Muscle of leg (tissue), 3 donors: ENCODE measurements at regions not wholly inside any gene's neighbourhood (a gene's known extent, or its start where the extent isn't known, plus 50 kb on each side); places are given as distances from the start of the nearest gene placed in this dataset.

Source experiments
- DNase-seq: peaks from one replicate; pipeline ENCODE4 v3.0.0; 2013
- H3K27ac ChIP-seq: one replicate; pipeline ENCODE4 v1.5.1; 2013; ENCODE audit warnings: mild to moderate bottlenecking, low read length, control low read depth
- H3K27me3 ChIP-seq: one replicate; pipeline ENCODE4 v1.6.1; 2013; ENCODE audit warnings: low read length; ENCODE audit not compliant: control insufficient read depth, insufficient read depth
- H3K36me3 ChIP-seq: one replicate; pipeline ENCODE4 v1.6.1; 2013; ENCODE audit warnings: low read length; ENCODE audit not compliant: control insufficient read depth, insufficient read depth
- H3K4me1 ChIP-seq: one replicate; pipeline ENCODE4 v1.6.1; 2013; ENCODE audit warnings: low read length; ENCODE audit not compliant: control insufficient read depth, insufficient read depth
- H3K4me3 ChIP-seq: one replicate; pipeline ENCODE4 v1.5.1; 2013; ENCODE audit warnings: low read length, control low read depth
- H3K9me3 ChIP-seq: replicated peaks from 2 replicates; pipeline ENCODE4 v1.6.1; 2013; ENCODE audit warnings: low read depth, low read length; ENCODE audit not compliant: control insufficient read depth
- WGBS: methylation state at CpG from one replicate; pipeline ENCODE4 v1.1.5; 2013; ENCODE audit warnings: missing lambda C conversion rate; ENCODE audit not compliant: insufficient coverage; 5-methylcytosine and 5-hydroxymethylcytosine counted together

DNA sequence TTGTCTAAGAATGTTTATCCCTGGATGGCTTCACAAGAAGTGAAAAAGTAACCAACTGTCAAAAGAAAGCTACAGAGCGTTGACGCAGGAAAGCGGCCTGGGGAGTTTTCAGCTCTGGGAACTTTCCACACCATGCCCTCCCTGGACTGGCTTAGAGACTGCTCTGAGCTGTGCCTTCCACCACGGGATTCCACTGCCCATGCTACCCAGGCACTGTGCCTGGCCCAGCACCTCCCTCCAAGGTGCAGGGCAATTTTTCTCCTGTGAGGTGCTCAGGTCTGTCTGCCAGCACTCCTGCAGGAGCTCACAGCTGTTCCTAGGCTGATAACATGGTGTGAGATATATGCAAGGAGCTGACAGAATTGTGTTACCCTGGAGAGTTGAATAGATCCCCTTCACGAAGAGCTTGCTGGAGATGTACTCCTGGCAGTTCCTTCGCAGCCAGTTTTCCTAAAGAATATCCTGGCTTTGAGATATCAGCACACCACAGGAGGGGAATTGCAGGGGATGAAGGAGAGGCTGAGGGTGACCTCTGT lies 258.3 kb upstream of the B3GAT1 start:
- Histone ChIP-seq H3K4me3 (no peak overlapping the region), H3K4me1 (no peaks in the 10 kb centered on the region), H3K9me3 (no peaks in the 10 kb centered on the region), H3K27me3 (peaks cover 44% of the 10 kb centered on the region), H3K36me3 (no peaks in the 10 kb centered on the region), H3K27ac (no peak overlapping the region)
- 81% methylated on average over 4 of the region's 6 CpGs for WGBS
- no peak for DNase-seq

DNA sequence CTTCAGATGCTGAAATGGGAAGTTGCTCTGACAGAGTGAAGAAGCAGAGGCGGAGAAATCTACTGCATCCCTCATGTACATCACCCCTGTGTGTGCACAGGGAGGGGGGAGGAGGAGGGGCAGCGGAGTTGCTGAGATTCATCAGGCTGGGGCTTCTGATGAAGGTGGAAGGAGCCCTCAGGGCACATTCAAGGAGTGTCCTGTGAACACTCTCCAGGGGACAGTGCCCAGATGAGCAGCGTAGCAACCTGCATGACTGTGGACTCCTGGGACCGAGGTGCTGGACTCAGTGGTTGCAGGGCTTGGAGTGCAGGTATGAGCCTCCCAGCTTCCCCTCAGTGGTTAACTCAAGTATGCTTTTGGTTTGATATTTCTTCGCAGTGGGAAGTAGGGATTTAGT lies 257.8 kb upstream of the B3GAT1 start:
- Histone ChIP-seq H3K4me1 (peaks cover 3% of the 10 kb centered on the region), H3K4me3 (no peak overlapping the region), H3K27me3 (peaks cover 44% of the 10 kb centered on the region), H3K9me3 (no peaks in the 10 kb centered on the region), H3K36me3 (no peaks in the 10 kb centered on the region), H3K27ac (no peak overlapping the region)
- WGBS, result 66% methylated on average over 3 of the region's 5 CpGs
- DNase-seq, result no peak

DNA sequence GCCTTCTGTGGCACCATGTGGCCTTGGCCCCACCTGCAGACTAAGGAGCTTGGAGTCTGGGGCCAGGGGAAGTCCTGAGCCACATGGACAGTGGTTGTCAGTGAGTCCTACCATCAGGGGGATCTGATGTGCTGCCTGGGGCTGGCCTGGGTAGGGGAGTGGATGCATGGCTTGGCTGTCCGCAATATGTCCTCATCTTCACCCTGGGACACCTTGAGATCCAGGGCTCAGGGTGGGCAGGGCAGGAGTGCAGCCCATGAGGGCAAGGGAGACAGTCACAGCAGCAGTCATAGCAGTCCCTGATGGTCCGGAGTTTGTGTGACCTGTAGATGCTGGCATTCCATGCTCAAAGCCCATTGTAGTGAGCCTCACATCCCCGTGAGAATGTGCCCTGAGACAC lies 256.8 kb upstream of the B3GAT1 start:
- Histone ChIP-seq H3K27me3 (peaks cover 44% of the 10 kb centered on the region), H3K27ac (no peak overlapping the region), H3K36me3 (no peaks in the 10 kb centered on the region), H3K9me3 (no peaks in the 10 kb centered on the region), H3K4me3 (no peak overlapping the region), H3K4me1 (peaks cover 4% of the 10 kb centered on the region)
- DNase-seq, result no peak
- 100% methylated on average over 2 of the region's 3 CpGs for WGBS

DNA sequence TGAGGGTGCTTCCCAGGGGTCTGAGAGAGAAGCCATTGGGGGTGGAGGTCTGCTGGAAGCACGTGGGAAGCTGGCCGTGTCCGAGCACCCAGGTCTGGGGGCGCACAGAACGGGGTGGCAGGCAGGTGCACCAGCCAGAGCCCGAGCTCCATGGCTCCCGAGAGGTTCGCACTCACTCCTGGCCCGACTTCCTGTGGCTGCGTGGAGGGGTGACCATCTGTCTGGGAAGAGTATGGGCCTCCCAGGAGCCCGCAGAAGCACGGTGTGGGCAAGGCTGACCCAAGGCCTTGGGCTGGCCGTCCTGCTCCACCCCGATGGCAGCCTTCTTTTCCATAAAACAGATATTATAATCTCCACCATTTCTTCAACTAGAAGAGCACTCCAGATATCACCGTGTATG lies 256.0 kb upstream of the B3GAT1 start:
- H3K27ac ChIP-seq, result no peak overlapping the region
- peaks cover 44% of the 10 kb centered on the region for H3K27me3 ChIP-seq
- DNase-seq, result no peak

DNA sequence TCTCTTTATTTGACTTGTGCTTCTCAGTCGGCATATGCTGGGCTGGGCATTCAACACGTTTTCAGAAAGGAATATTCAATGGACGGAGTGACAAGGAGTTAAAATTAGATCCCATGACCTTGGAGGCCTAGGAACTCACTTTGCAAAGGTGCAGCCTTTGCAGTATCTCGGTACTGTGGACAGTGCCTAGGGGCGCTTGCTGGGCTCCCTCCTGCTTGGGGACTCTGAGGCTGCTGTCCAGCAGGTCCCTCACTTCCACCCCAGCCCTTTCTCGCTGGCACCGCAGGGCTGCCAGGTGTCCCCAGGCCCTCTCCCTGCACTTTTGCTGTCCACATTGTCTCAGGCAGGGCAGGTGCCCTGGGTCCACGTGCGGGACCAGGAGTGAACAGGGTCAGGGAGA lies 255.5 kb upstream of the B3GAT1 start:
- DNase-seq, result no peak
- Histone ChIP-seq H3K27ac (no peak overlapping the region), H3K9me3 (no peaks in the 10 kb centered on the region), H3K4me1 (peaks cover 4% of the 10 kb centered on the region), H3K36me3 (no peaks in the 10 kb centered on the region), H3K4me3 (no peak overlapping the region), H3K27me3 (peaks cover 46% of the 10 kb centered on the region)
- 70% methylated on average over 8 of the region's 9 CpGs for WGBS

More for the DNA sequence above, 256.0 kb upstream of the B3GAT1 start:
- Histone ChIP-seq H3K4me3 (no peak overlapping the region), H3K36me3 (no peaks in the 10 kb centered on the region), H3K9me3 (no peaks in the 10 kb centered on the region), H3K4me1 (peaks cover 4% of the 10 kb centered on the region)
- WGBS, result 75% methylated on average over 8 of the region's 15 CpGs

DNA sequence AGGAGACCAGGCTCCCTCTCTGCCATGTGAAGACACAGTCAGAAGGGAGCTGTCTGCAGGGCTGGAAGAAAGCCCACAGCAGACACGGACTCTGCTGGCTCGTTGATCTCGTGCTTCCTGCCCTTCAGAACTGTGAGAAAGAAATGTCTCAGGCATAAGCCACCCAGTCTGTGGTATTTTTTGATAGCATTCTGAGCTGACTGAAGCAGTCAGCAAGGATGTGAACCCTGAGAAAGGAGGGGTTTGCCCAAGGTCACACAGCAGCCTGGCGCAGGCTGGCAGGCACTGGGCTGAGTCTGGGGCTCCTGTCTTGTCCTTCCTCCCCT lies 255.1 kb upstream of the B3GAT1 start:
- DNase-seq, result no peak
- Histone ChIP-seq H3K4me3 (no peak overlapping the region), H3K4me1 (peaks cover 4% of the 10 kb centered on the region), H3K36me3 (no peaks in the 10 kb centered on the region), H3K9me3 (no peaks in the 10 kb centered on the region), H3K27ac (no peak overlapping the region), H3K27me3 (peaks cover 47% of the 10 kb centered on the region)
- WGBS, result 48% methylated on average over 3 of the region's 4 CpGs

DNA sequence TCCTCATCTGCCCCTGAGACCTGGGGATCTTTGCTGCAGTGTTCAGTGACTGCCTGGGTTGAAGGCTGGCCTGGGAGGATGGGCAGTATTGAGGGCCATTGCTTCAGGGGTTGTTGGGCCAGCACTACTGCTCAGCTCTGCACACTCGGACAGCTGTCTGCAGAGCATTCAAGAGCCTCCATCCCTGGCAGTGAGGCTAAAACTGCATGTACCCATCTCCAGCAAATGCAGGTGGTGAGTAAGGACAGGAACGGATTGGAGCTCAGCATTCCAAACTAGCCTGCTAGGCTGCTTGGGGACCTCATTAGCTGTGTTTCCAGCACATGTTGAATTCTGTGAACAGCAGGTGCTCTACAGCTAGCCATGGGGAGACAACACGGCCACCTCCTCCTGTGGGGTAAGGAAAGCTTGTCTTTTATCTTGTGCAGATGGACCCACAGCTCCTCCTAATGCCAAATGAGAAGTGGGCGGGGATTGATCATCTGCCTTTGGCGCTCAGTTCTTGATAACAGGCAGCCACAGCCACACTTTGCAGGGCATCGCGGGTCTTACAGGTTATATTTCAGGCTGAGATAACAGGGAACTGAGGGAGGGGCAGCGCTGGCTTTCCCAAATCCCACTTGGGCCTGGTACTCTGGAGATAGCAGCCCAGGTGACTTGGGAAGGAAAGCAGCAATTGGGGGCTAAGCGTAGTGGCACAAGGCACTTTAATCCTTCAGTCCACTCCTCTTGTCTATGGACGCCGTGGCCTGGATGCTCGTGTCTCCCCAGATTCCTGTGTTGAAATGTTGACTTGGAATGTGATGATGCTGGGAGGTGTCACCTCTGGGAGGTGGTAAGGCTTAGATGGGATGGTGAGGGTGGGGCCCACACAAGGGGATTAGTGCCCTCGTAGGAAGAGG lies 254.5 kb upstream of the B3GAT1 start:
- WGBS, result 60% methylated on average over 6 of the region's 13 CpGs
- Histone ChIP-seq H3K36me3 (no peaks in the 10 kb centered on the region), H3K27ac (no peak overlapping the region), H3K9me3 (no peaks in the 10 kb centered on the region), H3K4me3 (no peak overlapping the region), H3K4me1 (peaks cover 4% of the 10 kb centered on the region), H3K27me3 (peaks cover 44% of the 10 kb centered on the region)
- no peak for DNase-seq

DNA sequence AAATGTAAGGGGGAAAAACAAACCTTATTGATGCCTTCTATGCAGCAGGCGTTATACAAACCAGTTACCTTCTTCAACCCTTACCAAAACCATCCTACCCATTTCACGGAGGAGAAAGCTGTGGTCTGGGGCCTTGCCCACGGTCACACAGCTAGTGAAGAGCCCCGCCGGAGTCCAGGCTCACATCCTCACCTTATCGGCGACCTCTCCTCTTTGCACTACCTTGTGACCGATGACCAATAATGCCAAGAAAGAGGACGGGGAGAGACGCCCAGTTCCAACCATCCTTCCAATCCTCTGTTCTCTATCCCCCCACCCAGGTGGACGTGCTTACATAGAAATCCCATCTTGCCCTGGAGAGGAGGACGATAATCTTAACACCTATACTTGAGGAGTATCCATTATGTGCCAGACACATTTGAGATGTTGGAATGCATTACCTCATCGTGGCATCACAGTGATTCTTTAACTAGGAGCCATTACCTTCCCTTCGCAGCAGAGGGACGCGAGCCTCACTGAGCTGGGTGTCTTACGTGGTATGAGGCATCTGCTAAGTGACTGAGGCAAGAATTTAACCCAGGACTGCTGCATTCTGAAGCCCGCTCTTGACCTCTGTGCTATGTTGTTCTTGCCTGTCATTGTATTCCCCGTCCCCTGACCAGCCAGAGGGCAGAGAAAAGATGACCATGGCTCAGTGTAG lies 253.7 kb upstream of the B3GAT1 start:
- no peak for DNase-seq
- 81% methylated on average over 11 of the region's 19 CpGs for WGBS
- Histone ChIP-seq H3K9me3 (no peaks in the 10 kb centered on the region), H3K4me3 (no peak overlapping the region), H3K27ac (no peak overlapping the region), H3K4me1 (peaks cover 4% of the 10 kb centered on the region), H3K36me3 (no peaks in the 10 kb centered on the region), H3K27me3 (peaks cover 37% of the 10 kb centered on the region)

DNA sequence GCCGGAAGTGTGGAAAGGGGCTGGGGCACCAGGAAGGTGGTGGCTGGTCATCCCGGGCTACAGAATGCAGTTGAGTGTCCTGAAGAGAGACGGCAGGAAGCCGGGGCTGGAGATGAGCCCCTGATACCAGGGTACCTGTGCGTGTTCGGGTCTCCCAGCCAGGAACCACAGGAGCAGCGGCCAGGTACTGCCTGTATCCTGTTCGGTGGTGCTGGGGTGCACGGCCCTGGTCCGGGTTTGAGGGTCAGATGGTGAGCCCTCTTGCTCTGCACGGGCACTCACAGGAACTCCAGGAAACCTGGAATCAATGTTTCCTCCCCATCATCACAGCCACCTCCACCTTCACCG lies 253.1 kb upstream of the B3GAT1 start:
- Histone ChIP-seq H3K9me3 (no peaks in the 10 kb centered on the region), H3K27ac (no peak overlapping the region), H3K4me1 (peaks cover 4% of the 10 kb centered on the region), H3K4me3 (no peak overlapping the region), H3K36me3 (no peaks in the 10 kb centered on the region), H3K27me3 (peaks cover 31% of the 10 kb centered on the region)
- WGBS, result 76% methylated on average over 8 of the region's 12 CpGs
- no peak for DNase-seq

DNA sequence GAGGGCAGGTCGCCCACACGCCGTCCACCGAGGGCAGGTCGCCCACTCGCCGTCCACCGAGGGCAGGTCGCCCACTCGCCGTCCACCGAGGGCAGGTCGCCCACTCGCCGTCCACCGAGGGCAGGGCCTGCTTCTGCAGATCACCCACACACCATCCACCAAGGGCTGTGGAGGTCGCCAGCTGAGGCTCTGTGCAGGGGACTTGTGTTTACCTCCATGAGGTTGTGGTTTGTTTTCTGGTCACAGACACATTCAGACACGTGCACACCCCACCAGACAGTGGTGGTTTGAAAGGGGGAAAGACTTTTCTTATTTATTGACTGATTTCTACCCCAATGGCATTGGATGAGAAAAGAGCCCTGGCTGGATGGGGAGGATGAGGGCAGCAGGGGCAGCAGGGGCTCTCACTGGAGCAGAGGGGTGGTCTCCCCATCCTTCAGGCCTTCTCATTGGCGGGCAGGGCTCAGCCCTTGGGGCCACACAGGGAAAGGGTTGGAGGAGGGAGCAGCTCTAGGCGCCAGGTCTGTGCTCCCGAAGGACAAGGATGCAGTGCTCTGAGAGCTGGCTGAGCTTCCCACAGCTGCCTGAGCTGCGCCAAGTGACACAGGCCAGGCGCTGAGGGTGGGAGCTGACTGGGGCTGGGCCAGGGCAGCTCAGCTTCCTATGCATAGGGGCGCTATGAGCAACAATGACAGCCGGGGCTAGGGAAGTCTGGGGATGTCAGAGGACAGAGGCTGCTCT lies 252.6 kb upstream of the B3GAT1 start:
- Histone ChIP-seq H3K4me3 (no peak overlapping the region), H3K27ac (no peak overlapping the region), H3K36me3 (no peaks in the 10 kb centered on the region), H3K27me3 (peaks cover 27% of the 10 kb centered on the region), H3K4me1 (peaks cover 4% of the 10 kb centered on the region), H3K9me3 (no peaks in the 10 kb centered on the region)
- 65% methylated on average over 7 of the region's 25 CpGs for WGBS
- DNase-seq, result no peak
